Astrocyte (in vitro differentiated cells and primary cell): ENCODE measurements at regions not wholly inside any gene's neighbourhood (a gene's known extent, or its start where the extent isn't known, plus 50 kb on each side); places are given as distances from the start of the nearest gene placed in this dataset.

Experiments used
- DNase-seq: peaks from one replicate; pipeline ENCODE4 v3.0.0-alpha.2; 2010; ENCODE audit warnings: low read depth
- FAIRE-seq: peaks from 2 replicates; lab custom pipeline; 2011; peaks lifted over from hg19 to GRCh38; lab: Jason Lieb, UNC
- H2AFZ ChIP-seq: 2 replicates; pipeline ENCODE4 v1.6.0; 2012; ENCODE audit warnings: low read depth, low read length, inconsistent platforms
- H3K27ac ChIP-seq: 2 replicates; pipeline ENCODE4 v1.5.1; 2011; ENCODE audit warnings: low read depth, low read length, inconsistent platforms
- H3K27me3 ChIP-seq: 2 replicates; pipeline ENCODE4 v1.6.0; 2011; ENCODE audit warnings: low read length, inconsistent platforms; ENCODE audit not compliant: insufficient read depth
- H3K36me3 ChIP-seq: 2 replicates; pipeline ENCODE4 v1.5.1; 2011; ENCODE audit warnings: low read length, inconsistent platforms; ENCODE audit not compliant: insufficient read depth
- H3K4me1 ChIP-seq: 2 replicates; pipeline ENCODE4 v1.5.1; 2011; ENCODE audit warnings: low read length, inconsistent platforms; ENCODE audit not compliant: insufficient read depth
- H3K4me2 ChIP-seq: 2 replicates; pipeline ENCODE4 v1.6.0; 2012; ENCODE audit warnings: low read length, inconsistent platforms
- H3K4me3 ChIP-seq: 2 replicates; pipeline ENCODE4 v1.5.1; 2011; ENCODE audit warnings: low read depth, mild to moderate bottlenecking, low read length, inconsistent platforms; ENCODE audit not compliant: insufficient read depth
- H3K79me2 ChIP-seq: 2 replicates; pipeline ENCODE4 v1.6.0; 2012; ENCODE audit warnings: mild to moderate bottlenecking, low read length, inconsistent platforms; ENCODE audit not compliant: insufficient read depth
- H3K9ac ChIP-seq: 2 replicates; pipeline ENCODE4 v1.6.0; 2012; ENCODE audit warnings: mild to moderate bottlenecking, low read length, inconsistent platforms
- H3K9me3 ChIP-seq: 2 replicates; pipeline ENCODE4 v1.5.1; 2012; ENCODE audit warnings: low read depth, mild to moderate bottlenecking, low read length, inconsistent platforms; ENCODE audit not compliant: insufficient read depth
- H4K20me1 ChIP-seq: 2 replicates; pipeline ENCODE4 v1.6.0; 2012; ENCODE audit warnings: low read length, inconsistent platforms; ENCODE audit not compliant: insufficient read depth
- H3K27ac Mint-ChIP-seq: one replicate; pipeline ENCODE4 v1.8.0; 2021; ENCODE audit warnings: mild to moderate bottlenecking, mixed read lengths; ENCODE audit not compliant: unreplicated experiment
- H3K27me3 Mint-ChIP-seq: one replicate; pipeline ENCODE4 v1.8.0; 2021; ENCODE audit warnings: low read depth, mixed read lengths; ENCODE audit not compliant: unreplicated experiment
- H3K36me3 Mint-ChIP-seq: one replicate; pipeline ENCODE4 v1.8.0; 2021; ENCODE audit warnings: low read depth, mixed read lengths; ENCODE audit not compliant: unreplicated experiment
- H3K4me1 Mint-ChIP-seq: one replicate; pipeline ENCODE4 v1.8.0; 2021; ENCODE audit warnings: low read depth, mixed read lengths; ENCODE audit not compliant: unreplicated experiment
- H3K4me3 Mint-ChIP-seq: one replicate; pipeline ENCODE4 v1.8.0; 2021; ENCODE audit warnings: mild to moderate bottlenecking, moderate library complexity, mixed read lengths; ENCODE audit not compliant: unreplicated experiment
- H3K9me3 Mint-ChIP-seq: one replicate; pipeline ENCODE4 v1.8.0; 2021; ENCODE audit warnings: mild to moderate bottlenecking, mixed read lengths; ENCODE audit not compliant: unreplicated experiment
- CTCF ChIP-seq: IDR thresholded peaks from 2 replicates; pipeline ENCODE4 v1.5.1; 2011; ENCODE audit warnings: low read depth, mild to moderate bottlenecking, inconsistent platforms, low read length, moderate library complexity; ENCODE audit not compliant: insufficient read depth
- EZH2 ChIP-seq: IDR thresholded peaks from 2 replicates; pipeline ENCODE4 v1.6.1; 2012; ENCODE audit warnings: mild to moderate bottlenecking, low read length, inconsistent platforms; ENCODE audit not compliant: insufficient read depth

GRCh38 chr4:10317345-10317744 is 139.9 kb downstream of the ZNF518B start:
- Histone ChIP-seq H4K20me1 (no peaks in the 10 kb centered on the region), H3K4me2 (no peak overlapping the region), H2AFZ (no peak overlapping the region), H3K36me3 (no peaks in the 10 kb centered on the region), H3K27ac (no peak overlapping the region), H3K27me3 (no peaks in the 10 kb centered on the region), H3K4me1 (no peaks in the 10 kb centered on the region), H3K9ac (no peak overlapping the region), H3K4me3 (no peak overlapping the region), H3K9me3 (peaks cover 10% of the 10 kb centered on the region), H3K79me2 (no peaks in the 10 kb centered on the region)
- peaks cover 4% of the 10 kb centered on the region for H3K4me1 Mint-ChIP-seq
- H3K4me3 Mint-ChIP-seq, result no peak overlapping the region
- no peaks in the 10 kb centered on the region for H3K9me3 Mint-ChIP-seq
- peaks cover 2% of the 10 kb centered on the region for H3K27me3 Mint-ChIP-seq
- no peak overlapping the region for H3K27ac Mint-ChIP-seq
- FAIRE-seq (no peak), DNase-seq (no peak)
- no peaks in the 10 kb centered on the region for H3K36me3 Mint-ChIP-seq
- no peak for TF ChIP-seq CTCF
- TF ChIP-seq EZH2, result no peak

DNA sequence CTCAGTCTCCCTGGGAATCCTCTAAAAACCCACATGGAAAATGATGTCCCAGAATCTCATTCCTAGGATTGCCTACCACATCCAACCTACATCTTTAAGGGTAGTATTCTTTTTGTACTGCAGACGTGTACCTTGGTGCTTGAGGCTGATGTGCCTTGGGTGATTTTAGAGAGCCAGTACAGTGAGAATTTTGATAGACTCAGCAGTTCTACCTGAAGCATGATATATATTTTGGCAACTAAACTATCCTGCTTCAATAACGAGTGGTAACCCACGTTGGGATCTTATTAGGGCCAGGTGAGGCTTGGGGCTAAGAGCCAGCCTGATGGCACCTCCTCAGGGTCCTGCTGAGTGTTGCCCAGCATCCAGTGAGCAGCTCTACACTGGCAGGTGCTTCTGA is 140.4 kb downstream of the ZNF518B start:
- H3K27ac ChIP-seq, result no peak overlapping the region
- no peak overlapping the region for H3K4me3 ChIP-seq
- H3K9ac ChIP-seq, result no peak overlapping the region
- H3K27ac Mint-ChIP-seq, result no peak overlapping the region
- H3K4me1 ChIP-seq, result no peaks in the 10 kb centered on the region
- no peak overlapping the region for H3K4me3 Mint-ChIP-seq
- no peak overlapping the region for H3K4me2 ChIP-seq
- no peaks in the 10 kb centered on the region for H3K27me3 ChIP-seq
- H3K4me1 Mint-ChIP-seq, result peaks cover 4% of the 10 kb centered on the region
- no peaks in the 10 kb centered on the region for H3K79me2 ChIP-seq
- peaks cover 10% of the 10 kb centered on the region for H3K9me3 ChIP-seq
- no peak for DNase-seq
- H4K20me1 ChIP-seq, result no peaks in the 10 kb centered on the region
- peaks cover 2% of the 10 kb centered on the region for H3K27me3 Mint-ChIP-seq
- TF ChIP-seq CTCF, result no peak
- no peak overlapping the region for H2AFZ ChIP-seq
- H3K9me3 Mint-ChIP-seq, result no peaks in the 10 kb centered on the region
- H3K36me3 Mint-ChIP-seq, result no peaks in the 10 kb centered on the region
- no peaks in the 10 kb centered on the region for H3K36me3 ChIP-seq
- no peak for FAIRE-seq

GRCh38 chr4:10315638-10316037 is 141.6 kb downstream of the ZNF518B start:
- no peaks in the 10 kb centered on the region for H3K36me3 Mint-ChIP-seq

More at GRCh38 chr4:10315638-10316037, 141.6 kb downstream of the ZNF518B start:
- Histone ChIP-seq H3K27ac (no peak overlapping the region), H3K4me3 (no peak overlapping the region), H4K20me1 (no peaks in the 10 kb centered on the region), H3K36me3 (no peaks in the 10 kb centered on the region), H3K27me3 (no peaks in the 10 kb centered on the region), H3K9me3 (peaks cover 10% of the 10 kb centered on the region), H3K79me2 (no peaks in the 10 kb centered on the region), H2AFZ (no peak overlapping the region), H3K9ac (no peak overlapping the region), H3K4me1 (no peaks in the 10 kb centered on the region), H3K4me2 (no peak overlapping the region)
- peaks cover 2% of the 10 kb centered on the region for H3K27me3 Mint-ChIP-seq
- H3K9me3 Mint-ChIP-seq, result no peaks in the 10 kb centered on the region
- peaks cover 4% of the 10 kb centered on the region for H3K4me1 Mint-ChIP-seq
- FAIRE-seq, result no peak
- TF ChIP-seq CTCF (no peak), EZH2 (no peak)
- H3K27ac Mint-ChIP-seq, result no peak overlapping the region
- DNase-seq, result no peak
- no peak overlapping the region for H3K4me3 Mint-ChIP-seq
